Colonic mucosa (tissue), 4 donors: ENCODE measurements at regions not wholly inside any gene's neighbourhood (a gene's known extent, or its start where the extent isn't known, plus 50 kb on each side); places are given as distances from the start of the nearest gene placed in this dataset.

Source experiments
- DNase-seq: peaks from one replicate; pipeline ENCODE4 v3.0.0-alpha.2; 2020
- H3K27ac ChIP-seq: fragments of 200-600 bp; one replicate; pipeline ENCODE4 v1.8.0; 2021
- H3K27me3 ChIP-seq: fragments of 200-600 bp; one replicate; pipeline ENCODE4 v1.8.0; 2021
- H3K36me3 ChIP-seq: fragments of 200-600 bp; one replicate; pipeline ENCODE4 v1.8.0; 2021
- H3K4me1 ChIP-seq: fragments of 200-600 bp; one replicate; pipeline ENCODE4 v1.8.0; 2021; ENCODE audit warnings: mild to moderate bottlenecking
- H3K4me3 ChIP-seq: fragments of 200-600 bp; one replicate; pipeline ENCODE4 v1.8.0; 2021
- H3K9ac ChIP-seq, 2 donors: one replicate each; pipeline ENCODE4 v1.7.0; 2013; ENCODE audit warnings: control low read depth in 2 of 2, low read depth in 2 of 2, low read length in 2 of 2
- H3K9me3 ChIP-seq: fragments of 200-600 bp; one replicate; pipeline ENCODE4 v1.8.0; 2021
- CTCF ChIP-seq: fragments of 200-600 bp; IDR thresholded peaks from one replicate; pipeline ENCODE4 v1.8.0; 2022; ENCODE audit warnings: antibody characterized with exemption, mild to moderate bottlenecking
- intact Hi-C: fragments of 100-400 bp; cut with DNase I; formaldehyde crosslinking; loops from one replicate; pipeline ENCODE4 v1.14.1; 2022
- donor health status: healthy.
- donor health status: DM: no; HTN: no; CAD: no.
- donor health status: DM: no; HTN: no; CAD: no.

GRCh38 chr3:110487840-110488239, 583.8 kb upstream of the NECTIN3 start:
- Histone ChIP-seq H3K9ac (no peak overlapping the region), H3K27ac (no peak overlapping the region), H3K4me1 (no peaks in the 10 kb centered on the region), H3K27me3 (no peaks in the 10 kb centered on the region), H3K4me3 (no peak overlapping the region), H3K36me3 (no peaks in the 10 kb centered on the region), H3K9me3 (no peaks in the 10 kb centered on the region)
- no peak for TF ChIP-seq CTCF
- intact Hi-C loops = no loop called here
- no peak for DNase-seq

GRCh38 chr3:110491413-110491812, 580.2 kb upstream of the NECTIN3 start:
- TF ChIP-seq CTCF = no peak
- no peaks in the 10 kb centered on the region for H3K4me1 ChIP-seq
- intact Hi-C loops = no loop called here
- DNase-seq = no peak
- no peak overlapping the region for H3K27ac ChIP-seq
- no peaks in the 10 kb centered on the region for H3K27me3 ChIP-seq
- no peaks in the 10 kb centered on the region for H3K36me3 ChIP-seq
- no peaks in the 10 kb centered on the region for H3K9me3 ChIP-seq
- no peak overlapping the region for H3K9ac ChIP-seq
- H3K4me3 ChIP-seq = no peak overlapping the region

DNA sequence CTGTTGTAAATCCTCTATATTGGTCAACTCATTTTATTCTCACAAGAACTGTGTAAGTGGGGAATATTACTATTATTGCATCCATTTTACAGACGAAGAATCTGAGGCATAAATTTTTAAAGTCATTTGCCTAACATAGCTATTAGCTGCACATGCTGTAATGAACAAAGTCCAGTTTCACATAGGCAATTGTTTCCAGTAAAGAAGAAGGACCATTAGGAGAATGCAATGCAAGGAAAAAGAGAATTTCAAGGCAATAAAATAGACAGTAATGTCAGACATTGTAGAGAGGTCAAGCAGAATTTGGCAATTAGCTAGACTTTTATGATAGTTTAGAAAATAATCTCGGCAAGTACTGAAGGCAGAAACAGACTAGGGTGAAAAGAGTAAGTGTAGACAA, 578.7 kb upstream of the NECTIN3 start:
- Histone ChIP-seq H3K4me1 (no peaks in the 10 kb centered on the region), H3K9me3 (no peaks in the 10 kb centered on the region), H3K9ac (no peak overlapping the region), H3K4me3 (no peak overlapping the region), H3K27ac (no peak overlapping the region), H3K27me3 (no peaks in the 10 kb centered on the region), H3K36me3 (no peaks in the 10 kb centered on the region)
- TF ChIP-seq CTCF = no peak
- intact Hi-C loops = no loop called here
- DNase-seq = no peak

GRCh38 chr3:110493438-110494092, 578.1 kb upstream of the NECTIN3 start:
- no peaks in the 10 kb centered on the region for H3K4me1 ChIP-seq
- no peaks in the 10 kb centered on the region for H3K36me3 ChIP-seq
- no peak for DNase-seq
- no peaks in the 10 kb centered on the region for H3K27me3 ChIP-seq
- H3K9ac ChIP-seq = no peak overlapping the region
- no peak overlapping the region for H3K4me3 ChIP-seq
- no peak for TF ChIP-seq CTCF
- H3K27ac ChIP-seq = no peak overlapping the region
- no peaks in the 10 kb centered on the region for H3K9me3 ChIP-seq
- intact Hi-C loops = no loop called here

- no peak for TF ChIP-seq CTCF
- Histone ChIP-seq H3K4me1 (no peaks in the 10 kb centered on the region), H3K27me3 (no peaks in the 10 kb centered on the region), H3K36me3 (no peaks in the 10 kb centered on the region), H3K4me3 (no peak overlapping the region), H3K9ac (no peak overlapping the region), H3K9me3 (no peaks in the 10 kb centered on the region), H3K27ac (no peak overlapping the region)
- intact Hi-C loops = no loop called here
- no peak for DNase-seq
These were observed 577.5 kb upstream of the NECTIN3 start for GRCh38 chr3:110494093-110494490.
